ENCODE measurements at regions not wholly inside any gene's neighbourhood (a gene's known extent, or its start where the extent isn't known, plus 50 kb on each side); places are given as distances from the start of the nearest gene placed in this dataset.

DNA sequence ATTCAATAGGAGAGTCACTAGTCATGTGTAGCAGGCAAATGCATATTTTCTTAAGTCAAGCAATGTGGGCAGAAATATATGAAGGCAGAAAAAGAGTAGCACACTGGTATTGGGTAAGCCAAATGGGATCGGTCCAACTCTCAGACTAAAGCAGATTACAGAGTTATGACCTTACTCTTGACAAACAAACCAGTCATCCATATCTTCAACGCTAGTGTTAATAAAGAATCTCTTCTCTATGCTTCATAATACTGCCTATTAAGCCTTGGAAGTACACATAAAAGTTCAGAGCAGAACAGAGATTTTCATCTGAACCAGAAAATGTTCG lies 320.2 kb upstream of the JARID2 start:
- TF ChIP-seq, protein P1, sequence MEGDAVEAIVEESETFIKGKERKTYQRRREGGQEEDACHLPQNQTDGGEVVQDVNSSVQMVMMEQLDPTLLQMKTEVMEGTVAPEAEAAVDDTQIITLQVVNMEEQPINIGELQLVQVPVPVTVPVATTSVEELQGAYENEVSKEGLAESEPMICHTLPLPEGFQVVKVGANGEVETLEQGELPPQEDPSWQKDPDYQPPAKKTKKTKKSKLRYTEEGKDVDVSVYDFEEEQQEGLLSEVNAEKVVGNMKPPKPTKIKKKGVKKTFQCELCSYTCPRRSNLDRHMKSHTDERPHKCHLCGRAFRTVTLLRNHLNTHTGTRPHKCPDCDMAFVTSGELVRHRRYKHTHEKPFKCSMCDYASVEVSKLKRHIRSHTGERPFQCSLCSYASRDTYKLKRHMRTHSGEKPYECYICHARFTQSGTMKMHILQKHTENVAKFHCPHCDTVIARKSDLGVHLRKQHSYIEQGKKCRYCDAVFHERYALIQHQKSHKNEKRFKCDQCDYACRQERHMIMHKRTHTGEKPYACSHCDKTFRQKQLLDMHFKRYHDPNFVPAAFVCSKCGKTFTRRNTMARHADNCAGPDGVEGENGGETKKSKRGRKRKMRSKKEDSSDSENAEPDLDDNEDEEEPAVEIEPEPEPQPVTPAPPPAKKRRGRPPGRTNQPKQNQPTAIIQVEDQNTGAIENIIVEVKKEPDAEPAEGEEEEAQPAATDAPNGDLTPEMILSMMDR (conservative IDR thresholded peaks at IDR 0.05 in 1 of 2, IDR thresholded peaks at IDR 0.05 in 1 of 2; ENCODE audit: low read depth in 1 of 2, low read length in 2 of 2), result no peak
- no peaks in the 10 kb centered on the region for H4K20me1 ChIP-seq (ENCODE audit: control insufficient read depth, extremely low read depth, insufficient read depth, low read length)
- H3K27ac ChIP-seq (ENCODE audit: insufficient read depth, low read length), result no peak overlapping the region

DNA sequence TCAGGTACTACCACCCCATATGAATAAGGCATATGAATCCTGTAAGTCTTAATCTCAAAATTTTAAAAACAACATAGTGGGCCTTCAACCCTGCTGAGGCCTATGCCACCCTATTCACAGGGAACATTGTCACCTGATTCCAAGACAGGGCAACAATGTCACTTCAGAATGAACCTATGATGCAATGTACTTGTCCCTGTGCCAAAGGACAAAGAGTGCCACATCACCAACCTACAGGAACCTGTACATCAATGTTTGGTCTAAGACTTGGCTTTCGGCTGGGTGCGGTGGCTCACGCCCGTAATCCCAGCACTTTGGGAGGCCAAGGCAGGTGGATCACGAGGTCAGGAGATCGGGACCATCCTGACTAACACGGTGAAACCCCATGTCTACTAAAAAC lies 318.5 kb upstream of the JARID2 start:
- Histone ChIP-seq H3K36me3 (ENCODE audit: control insufficient read depth, insufficient read depth, low read length) (no peaks in the 10 kb centered on the region), H3K4me1 (ENCODE audit: control insufficient read depth, extremely low read depth, insufficient read depth, low read length) (no peaks in the 10 kb centered on the region), H3K4me3 (replicated peaks in 1 of 4; ENCODE audit: control extremely low read depth in 1 of 4, insufficient read depth in 1 of 4, low read depth in 3 of 4, low read length in 4 of 4) (no peak overlapping the region), H3K27ac (ENCODE audit: insufficient read depth, low read length) (no peak overlapping the region), H3K79me2 (ENCODE audit: control insufficient read depth, insufficient read depth, low read length) (no peaks in the 10 kb centered on the region), H3K9me3 (ENCODE audit: control insufficient read depth, insufficient read depth, low read depth, low read length) (no peaks in the 10 kb centered on the region), H2AFZ (ENCODE audit: low read length) (no peak overlapping the region), H4K20me1 (ENCODE audit: control insufficient read depth, extremely low read depth, insufficient read depth, low read length) (no peaks in the 10 kb centered on the region), H3K9ac (ENCODE audit: insufficient read depth, low read length) (no peak overlapping the region), H3K27me3 (ENCODE audit: control insufficient read depth, insufficient read depth, low read length) (no peaks in the 10 kb centered on the region), H3K4me2 (ENCODE audit: extremely low read depth, insufficient read depth, low read length) (no peak overlapping the region)
- TF ChIP-seq, protein P1 (conservative IDR thresholded peaks at IDR 0.05 in 1 of 2, IDR thresholded peaks at IDR 0.05 in 1 of 2; ENCODE audit: low read depth in 1 of 2, low read length in 2 of 2), result no peak
- no peak for TF ChIP-seq EZH2 (IDR thresholded peaks at IDR 0.05; ENCODE audit: low read length, missing control alignments)
- no peak for DNase-seq (ENCODE audit: low read depth in 2 of 2)

More for the DNA sequence above, 320.2 kb upstream of the JARID2 start:
- no peaks in the 10 kb centered on the region for H3K4me1 ChIP-seq (ENCODE audit: control insufficient read depth, extremely low read depth, insufficient read depth, low read length)
- H3K4me2 ChIP-seq (ENCODE audit: extremely low read depth, insufficient read depth, low read length), result no peak overlapping the region
- no peaks in the 10 kb centered on the region for H3K27me3 ChIP-seq (ENCODE audit: control insufficient read depth, insufficient read depth, low read length)
- H3K4me3 ChIP-seq (replicated peaks in 1 of 4; ENCODE audit: control extremely low read depth in 1 of 4, insufficient read depth in 1 of 4, low read depth in 3 of 4, low read length in 4 of 4), result no peak overlapping the region
- no peak overlapping the region for H3K9ac ChIP-seq (ENCODE audit: insufficient read depth, low read length)
- H3K36me3 ChIP-seq (ENCODE audit: control insufficient read depth, insufficient read depth, low read length), result no peaks in the 10 kb centered on the region
- H3K9me3 ChIP-seq (ENCODE audit: control insufficient read depth, insufficient read depth, low read depth, low read length), result no peaks in the 10 kb centered on the region
- peak; percentile 34 to 74 for DNase-seq (ENCODE audit: low read depth in 2 of 2)
- H3K79me2 ChIP-seq (ENCODE audit: control insufficient read depth, insufficient read depth, low read length), result no peaks in the 10 kb centered on the region
- H2AFZ ChIP-seq (ENCODE audit: low read length), result no peak overlapping the region

DNA sequence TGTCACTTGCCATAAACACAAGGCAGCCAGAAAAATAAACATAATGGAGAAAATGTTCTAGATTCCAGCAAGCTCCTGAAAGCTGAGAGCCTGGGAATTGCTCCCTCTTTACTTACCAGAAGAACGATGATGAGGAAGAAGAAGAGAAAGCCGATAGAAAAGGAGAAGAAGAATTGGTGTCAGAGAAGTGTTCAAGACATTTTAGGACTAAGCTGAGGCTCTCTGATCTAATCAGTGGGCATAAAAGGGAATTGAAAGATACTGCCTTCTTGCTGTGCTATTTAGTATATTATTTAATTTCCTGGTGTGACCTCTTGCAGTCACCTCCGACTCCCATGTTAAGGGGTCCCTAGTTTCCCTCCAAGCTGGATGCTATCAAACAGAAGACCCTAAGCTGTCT lies 316.6 kb upstream of the JARID2 start:
- no peak overlapping the region for H2AFZ ChIP-seq (ENCODE audit: low read length)
- no peak overlapping the region for H3K4me3 ChIP-seq (replicated peaks in 1 of 4; ENCODE audit: control extremely low read depth in 1 of 4, insufficient read depth in 1 of 4, low read depth in 3 of 4, low read length in 4 of 4)
- TF ChIP-seq EZH2 (IDR thresholded peaks at IDR 0.05; ENCODE audit: low read length, missing control alignments), result no peak
- TF ChIP-seq, protein P1 (conservative IDR thresholded peaks at IDR 0.05 in 1 of 2, IDR thresholded peaks at IDR 0.05 in 1 of 2; ENCODE audit: low read depth in 1 of 2, low read length in 2 of 2), result no peak
- H3K9me3 ChIP-seq (ENCODE audit: control insufficient read depth, insufficient read depth, low read depth, low read length), result no peaks in the 10 kb centered on the region
- H3K27ac ChIP-seq (ENCODE audit: insufficient read depth, low read length), result no peak overlapping the region
- DNase-seq (ENCODE audit: low read depth in 2 of 2), result no peak
- H3K4me1 ChIP-seq (ENCODE audit: control insufficient read depth, extremely low read depth, insufficient read depth, low read length), result no peaks in the 10 kb centered on the region
- H3K9ac ChIP-seq (ENCODE audit: insufficient read depth, low read length), result no peak overlapping the region
- H3K36me3 ChIP-seq (ENCODE audit: control insufficient read depth, insufficient read depth, low read length), result no peaks in the 10 kb centered on the region
- no peaks in the 10 kb centered on the region for H4K20me1 ChIP-seq (ENCODE audit: control insufficient read depth, extremely low read depth, insufficient read depth, low read length)
- no peak overlapping the region for H3K4me2 ChIP-seq (ENCODE audit: extremely low read depth, insufficient read depth, low read length)
- H3K79me2 ChIP-seq (ENCODE audit: control insufficient read depth, insufficient read depth, low read length), result no peaks in the 10 kb centered on the region
- H3K27me3 ChIP-seq (ENCODE audit: control insufficient read depth, insufficient read depth, low read length), result no peaks in the 10 kb centered on the region
